ENCODE measurements at regions not wholly inside any gene's neighbourhood (a gene's known extent, or its start where the extent isn't known, plus 50 kb on each side); places are given as distances from the start of the nearest gene placed in this dataset.

- no peak for TF ChIP-seq POLR2A (IDR thresholded peaks at IDR 0.05; ENCODE audit: low read depth, low read length)
- TF ChIP-seq POLR2AphosphoS5 (IDR thresholded peaks at IDR 0.05; ENCODE audit: low read depth, low read length): no peak
These were observed 179.5 kb upstream of the KLF6 start for GRCh38 chr10:3964516-3964915.

Data from GM12892 (cell line).